LHCN-M2 (cell line): ENCODE measurements at regions not wholly inside any gene's neighbourhood (a gene's known extent, or its start where the extent isn't known, plus 50 kb on each side); places are given as distances from the start of the nearest gene placed in this dataset.

Experiments used
- DNase-seq: peaks from one replicate; pipeline ENCODE4 v3.0.0-alpha.2; 2012; ENCODE audit warnings: low read depth

DNA sequence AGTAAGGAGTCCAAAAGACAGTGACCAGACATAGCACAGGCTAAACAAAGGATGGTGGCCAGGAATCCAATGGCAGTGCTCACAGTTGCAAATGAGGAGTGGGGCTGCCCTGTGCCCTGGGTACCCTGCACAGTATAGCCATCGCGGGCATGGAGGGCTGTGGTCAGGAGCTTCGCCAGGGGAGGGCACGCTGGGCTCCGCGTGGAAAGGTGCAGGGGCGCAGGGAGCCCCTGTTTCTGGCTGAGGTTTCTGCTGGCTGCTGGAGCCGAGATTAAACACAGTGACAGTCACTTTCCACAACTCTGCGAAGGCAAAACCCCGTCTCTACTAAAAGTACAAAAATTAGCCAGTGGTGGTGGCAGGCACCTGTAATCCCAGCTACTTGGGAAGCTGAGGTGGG lies 194.7 kb downstream of the GALR1 start:
- no peak for DNase-seq

DNA sequence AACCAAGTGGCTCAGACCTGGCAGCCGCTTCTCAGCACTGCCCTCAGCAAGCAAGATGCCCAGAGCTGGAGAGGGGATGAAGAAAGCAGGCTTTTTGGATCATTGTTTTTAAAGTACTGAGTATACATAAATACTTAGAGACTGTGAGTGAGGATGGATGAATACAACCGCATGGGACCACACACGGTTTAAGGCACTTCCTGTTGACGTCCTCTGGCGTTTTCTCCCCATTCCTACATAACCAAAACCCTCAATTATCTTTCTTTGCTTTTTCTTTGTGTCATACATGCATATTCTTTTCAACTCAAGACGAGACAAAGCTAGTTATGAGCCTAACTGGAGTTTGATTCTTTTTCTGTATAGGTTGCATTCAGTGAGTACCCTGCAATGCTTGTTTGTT lies 198.4 kb downstream of the GALR1 start:
- DNase-seq: no peak

DNA sequence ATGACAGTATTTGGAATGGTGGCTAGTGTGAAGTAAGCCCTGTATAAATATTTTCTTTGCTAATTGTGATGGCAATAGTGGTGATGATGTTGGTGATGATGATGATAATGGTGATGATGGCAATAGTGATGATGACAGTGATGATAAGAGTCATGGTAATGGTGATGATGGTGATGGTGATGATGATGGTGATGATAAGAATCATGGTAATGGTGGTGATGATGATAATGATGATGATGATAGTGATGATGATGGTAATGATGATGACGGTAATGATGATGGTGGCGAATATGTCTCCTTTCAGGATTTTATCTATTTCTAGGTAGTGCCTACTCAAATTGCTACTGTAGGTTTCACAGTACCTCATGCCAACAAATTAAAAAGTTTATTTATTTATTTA lies 205.4 kb downstream of the GALR1 start:
- DNase-seq: no peak

DNA sequence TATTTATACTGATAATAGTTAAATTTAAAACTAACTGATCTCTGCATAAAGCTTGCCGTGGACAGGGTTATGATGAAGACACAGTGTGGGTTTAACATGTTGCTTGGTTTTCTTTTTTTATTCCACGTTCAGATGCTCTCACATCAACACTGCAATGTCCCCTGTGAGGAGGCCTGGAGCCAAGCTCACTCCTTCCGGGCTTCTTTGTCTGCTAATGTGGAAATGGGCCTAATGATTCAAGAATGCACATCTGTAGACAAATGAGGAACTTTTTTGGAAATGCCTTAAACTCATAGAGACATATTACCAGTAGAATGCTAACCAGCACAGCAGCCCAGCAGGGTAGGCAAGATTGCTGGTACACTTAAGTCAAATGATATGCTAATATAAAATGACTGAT lies 208.0 kb downstream of the GALR1 start:
- DNase-seq: no peak

DNA sequence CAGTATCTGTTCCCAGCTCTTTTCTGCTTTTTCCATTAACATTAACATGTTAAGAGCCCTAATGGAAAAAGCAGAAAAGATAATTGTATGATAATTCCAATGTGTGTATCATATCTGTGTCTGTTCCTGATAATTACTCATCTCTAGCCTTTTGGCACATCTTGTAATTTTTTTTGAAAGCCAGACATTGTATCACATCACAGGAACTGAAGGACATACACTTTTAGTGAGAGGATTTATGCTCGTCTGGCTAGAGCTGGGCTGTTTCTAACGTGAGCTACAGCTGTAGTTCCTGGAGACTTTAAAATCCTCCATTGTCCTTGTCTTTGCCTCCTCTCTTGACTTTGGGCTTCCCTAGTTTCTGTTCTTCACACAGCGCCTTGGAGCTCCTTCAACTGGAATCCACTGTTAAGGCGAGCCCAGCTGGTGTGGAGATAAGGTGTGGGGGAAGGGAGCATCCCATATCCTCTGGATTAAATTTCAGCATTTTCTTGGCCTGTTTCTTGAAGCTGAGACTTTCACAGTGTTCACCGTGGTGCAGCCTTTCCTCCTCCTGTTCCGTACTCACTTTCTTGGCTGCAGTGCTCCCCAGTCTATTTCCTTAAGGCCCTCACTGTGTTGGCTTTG lies 211.5 kb downstream of the GALR1 start:
- no peak for DNase-seq

DNA sequence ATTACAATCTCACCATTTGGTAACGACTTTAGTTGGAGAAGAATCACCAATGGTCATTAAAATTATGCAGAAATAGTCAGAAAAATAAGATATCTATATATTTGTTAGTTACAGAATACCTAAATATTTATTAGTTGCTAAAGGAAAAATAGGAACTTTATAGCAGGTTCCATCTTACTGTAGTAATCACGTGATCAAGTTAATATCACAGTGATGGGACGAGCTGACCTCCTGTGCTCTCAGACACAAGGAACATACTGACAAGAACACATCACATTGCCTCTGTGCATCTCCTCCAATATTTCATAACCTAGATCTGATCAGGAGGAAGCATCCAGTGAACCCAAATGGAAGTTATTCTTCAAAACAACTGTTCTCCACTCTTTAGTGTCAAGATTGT lies 215.3 kb downstream of the GALR1 start:
- no peak for DNase-seq

DNA sequence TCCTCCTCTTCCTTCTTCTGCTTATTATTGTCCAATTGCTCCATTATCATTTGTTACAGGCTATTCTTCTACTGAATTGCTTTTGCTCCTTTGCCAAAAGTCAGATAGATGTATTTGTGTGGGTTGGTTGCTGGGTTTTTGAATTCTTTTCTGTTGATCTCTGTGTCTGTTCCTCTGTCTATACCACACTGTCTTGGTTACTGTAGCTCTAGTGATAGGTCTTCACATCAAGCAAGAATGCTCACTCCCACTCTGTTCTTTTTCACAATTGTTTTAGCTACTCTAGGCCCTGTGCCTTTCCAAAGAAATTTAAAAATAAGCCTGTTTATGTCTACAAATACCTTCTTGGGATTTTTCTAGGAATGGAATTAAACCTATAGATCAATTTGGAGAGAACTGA lies 217.2 kb downstream of the GALR1 start:
- no peak for DNase-seq

DNA sequence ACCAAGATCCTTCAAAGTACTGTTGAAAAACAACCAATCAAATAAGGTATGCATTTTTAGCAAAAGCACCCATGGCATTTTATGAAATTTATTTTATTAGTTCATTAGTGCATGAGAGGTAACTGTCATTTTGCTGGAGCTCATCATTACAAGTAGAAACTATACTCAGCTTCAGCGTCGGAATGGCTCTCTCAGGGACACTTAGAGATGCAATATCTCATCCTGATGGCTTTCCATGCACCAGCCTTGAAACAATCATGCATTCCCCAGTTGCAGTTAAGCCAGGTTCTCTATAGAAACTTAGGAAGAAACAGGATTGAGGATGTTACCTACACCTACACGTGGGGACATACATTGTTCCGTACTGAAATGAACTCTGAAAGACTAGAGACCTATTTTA lies 219.5 kb downstream of the GALR1 start:
- DNase-seq: no peak

DNA sequence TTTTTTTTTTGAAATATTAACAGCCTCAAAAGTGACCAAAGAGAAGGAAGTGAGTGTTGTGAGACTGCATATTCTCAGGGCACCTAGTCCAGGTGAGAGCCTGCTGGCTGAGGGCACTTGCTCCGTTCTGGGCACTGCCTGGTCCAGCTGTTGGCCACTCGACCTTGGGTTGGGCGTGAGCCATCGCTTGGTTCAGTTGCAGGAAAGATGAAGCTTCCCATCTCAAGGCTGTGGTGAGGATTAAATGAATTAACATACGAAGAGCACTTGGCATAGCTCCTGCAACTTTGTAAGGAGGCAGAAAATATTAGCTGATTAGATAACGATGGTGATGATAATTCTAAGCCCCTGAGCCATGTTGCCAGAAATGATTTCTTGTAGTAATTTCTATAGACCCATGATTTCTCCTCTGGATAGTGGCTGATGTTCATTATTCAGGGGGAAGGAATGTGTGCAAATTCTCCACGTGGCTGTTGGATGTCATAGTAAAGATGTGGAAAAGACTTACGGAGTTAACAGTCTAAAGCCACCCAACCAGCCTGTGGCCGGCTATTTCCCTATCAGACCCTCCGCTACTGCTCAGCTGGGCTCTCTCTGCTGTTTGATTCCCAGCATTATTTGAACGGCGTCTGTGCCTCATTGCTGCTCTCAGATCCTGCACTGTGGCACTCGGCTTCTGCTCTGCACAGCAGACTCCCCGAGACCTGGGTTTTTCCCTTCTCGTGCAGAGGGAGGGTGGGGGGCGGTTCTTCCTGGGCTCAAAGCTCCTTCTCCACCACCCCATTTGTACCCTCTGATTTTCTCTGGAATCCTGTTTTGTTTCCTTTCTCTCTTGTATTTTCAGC lies 221.1 kb downstream of the GALR1 start:
- no peak for DNase-seq

DNA sequence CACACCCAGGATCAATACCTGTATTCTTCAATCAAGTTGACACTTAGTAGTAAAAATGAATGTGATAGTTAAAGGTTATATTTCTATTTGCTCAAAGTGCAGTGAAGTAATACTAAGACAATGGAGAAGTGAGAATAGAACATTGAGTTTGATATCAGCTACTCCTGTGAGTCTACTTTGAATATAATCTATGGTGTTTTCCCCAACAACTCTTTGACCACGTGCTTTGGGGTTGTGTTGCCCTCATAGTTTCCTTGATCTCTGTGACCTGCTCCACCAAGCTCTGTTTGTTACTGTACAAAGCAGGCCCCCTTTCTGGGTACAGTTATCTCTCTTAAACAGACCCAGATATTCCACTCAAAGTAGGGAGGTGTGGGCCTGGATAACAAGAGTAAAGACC lies 222.9 kb downstream of the GALR1 start:
- DNase-seq: no peak

DNA sequence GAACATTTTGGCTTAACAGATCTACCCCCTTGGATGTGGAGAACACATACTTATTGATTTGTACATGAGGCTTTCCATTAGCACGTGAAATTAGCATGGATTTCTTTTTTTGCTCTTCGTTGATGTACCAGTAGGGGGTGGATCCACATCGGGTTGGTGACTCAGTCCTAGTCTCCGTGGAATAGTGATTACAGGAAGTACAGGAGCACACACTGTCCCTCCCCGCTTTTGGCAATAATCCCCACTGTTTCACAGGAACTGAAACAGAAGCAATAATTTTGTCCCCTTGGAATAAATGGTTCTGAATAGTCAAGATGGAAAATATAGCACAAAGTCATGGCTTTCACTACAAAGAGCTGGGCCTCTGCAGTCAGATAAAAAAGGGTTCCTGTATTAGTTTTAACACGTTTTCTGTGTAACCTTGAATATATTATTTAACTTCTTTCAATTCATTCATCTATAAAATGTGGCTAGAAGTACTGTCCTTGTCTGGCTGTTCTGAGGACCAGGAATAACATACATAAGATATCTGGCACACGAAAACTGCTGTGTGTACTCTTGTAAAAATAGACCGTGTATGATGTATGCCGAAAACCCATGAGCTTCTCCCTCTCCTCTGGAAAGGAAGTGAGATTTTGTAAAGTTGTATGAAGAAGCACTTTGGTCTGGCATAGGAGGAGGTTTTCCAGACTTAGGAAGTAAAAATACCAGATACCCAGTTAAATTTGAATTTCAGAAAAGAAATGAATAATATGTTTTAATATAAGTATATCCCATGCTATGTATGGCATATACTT lies 229.2 kb downstream of the GALR1 start:
- no peak for DNase-seq

DNA sequence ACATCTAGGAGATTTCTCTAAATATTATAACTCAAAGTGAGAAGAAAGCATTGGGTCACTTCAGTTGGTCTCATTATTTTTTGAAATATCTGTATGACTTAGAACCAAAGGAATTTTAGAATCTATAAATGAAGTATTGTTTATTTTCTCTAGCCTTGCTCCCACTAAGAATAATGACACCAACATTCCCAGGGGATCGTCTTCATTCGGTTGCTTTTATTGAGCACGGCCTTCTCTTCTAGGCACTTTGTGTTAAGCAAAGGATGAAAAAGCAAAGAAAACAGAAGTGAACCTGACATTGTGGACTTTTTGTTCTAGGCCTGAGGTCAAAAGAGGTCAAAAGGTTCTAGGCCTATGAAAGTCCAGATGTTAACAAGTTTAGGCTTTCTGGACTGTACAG lies 231.9 kb downstream of the GALR1 start:
- no peak for DNase-seq

DNA sequence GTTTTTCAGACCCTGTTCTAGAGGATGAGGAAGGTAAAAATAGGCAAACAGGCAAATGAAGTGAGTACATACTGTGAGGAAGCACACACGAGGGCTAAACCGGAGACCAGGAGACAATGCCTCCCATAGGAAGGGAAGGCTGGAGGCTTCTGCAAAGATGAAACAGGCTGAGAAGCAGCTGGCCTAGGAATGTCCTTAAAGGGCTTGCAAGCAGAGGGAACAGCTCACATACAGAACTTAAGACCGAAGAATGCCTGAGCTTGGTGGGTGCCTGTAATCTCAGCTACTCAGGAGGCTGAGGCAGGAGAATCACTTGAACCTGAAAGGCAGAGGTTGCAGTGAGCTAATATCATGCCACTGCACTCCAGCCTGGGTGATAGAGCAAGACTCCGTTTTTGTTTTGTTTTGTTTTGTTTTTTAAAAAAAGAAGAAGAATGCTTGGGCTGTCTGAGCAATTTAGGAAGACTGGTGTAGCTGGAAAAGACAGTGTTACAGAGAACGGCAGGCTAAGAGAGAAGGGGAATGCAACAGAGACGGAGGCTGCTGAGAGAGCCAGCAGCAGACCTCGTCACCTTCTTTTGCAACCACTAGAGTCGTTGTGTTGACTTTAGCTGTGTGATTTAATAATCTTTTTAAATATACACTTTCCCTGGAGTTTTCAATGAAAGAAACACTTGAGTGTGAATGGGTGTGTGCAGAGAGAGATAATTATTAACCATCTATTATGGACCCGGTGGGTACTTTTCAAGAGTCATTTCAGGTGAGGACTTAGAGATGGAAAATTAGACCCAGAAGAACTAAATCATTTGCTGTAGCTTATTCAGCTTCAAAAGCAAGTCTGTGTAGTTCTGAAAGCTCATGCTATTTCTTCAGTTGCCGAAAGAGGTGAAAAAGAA lies 232.8 kb downstream of the GALR1 start:
- no peak for DNase-seq

DNA sequence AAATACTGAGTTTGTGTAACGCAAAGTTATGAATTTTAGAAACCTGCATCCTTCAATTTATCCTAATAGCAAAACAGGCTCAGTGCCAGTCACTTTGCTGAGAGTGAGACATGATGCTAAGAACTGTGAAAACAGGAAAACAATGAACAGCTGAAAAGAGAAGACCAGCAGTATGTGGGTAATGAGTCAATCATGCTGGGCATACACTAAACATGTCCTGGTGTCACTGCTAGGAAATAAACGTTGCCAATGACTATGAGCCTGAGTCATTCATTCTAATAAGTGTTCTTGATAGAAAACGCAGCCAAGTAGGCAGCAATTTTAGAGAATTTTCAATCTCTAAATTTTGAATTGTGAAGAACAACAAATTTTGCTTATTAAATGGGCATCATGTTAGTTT lies 237.3 kb downstream of the GALR1 start:
- DNase-seq: peak; percentile 0

DNA sequence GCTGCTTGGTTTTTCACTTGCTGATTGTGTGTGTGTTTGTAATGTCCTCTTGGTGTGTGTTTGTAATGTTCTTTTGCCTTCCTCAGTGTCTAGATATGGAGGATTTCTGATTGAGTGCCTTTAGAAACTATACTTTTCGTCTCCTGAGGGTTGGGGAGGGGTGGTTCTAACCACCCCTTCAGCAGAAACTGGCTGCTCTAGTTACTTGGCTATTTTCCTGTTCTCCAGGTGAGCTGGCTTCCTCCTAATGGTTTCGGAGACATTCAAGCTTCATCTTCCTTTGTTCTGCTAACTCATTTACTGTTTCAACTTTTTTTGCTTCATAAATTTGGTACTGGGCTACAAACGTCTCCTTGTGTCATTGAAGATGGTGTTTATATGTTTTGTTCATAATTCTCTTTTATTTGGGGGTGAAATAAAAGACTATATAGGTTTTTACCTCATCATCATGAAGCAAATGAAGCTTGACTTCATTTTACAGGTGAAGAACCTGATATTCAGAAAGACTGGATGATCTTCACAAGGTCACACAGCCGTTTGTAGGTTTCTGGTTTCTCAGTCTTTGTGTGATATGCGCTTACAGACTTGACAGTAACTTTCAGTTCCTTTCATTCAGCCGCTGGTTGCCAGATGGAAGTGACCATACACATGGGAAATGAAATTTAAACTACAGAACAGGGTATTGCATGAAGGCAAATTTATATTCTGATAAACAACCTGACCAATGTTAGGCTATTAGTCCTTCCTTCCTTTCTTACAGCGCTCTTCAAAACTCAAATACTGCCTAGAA lies 238.5 kb downstream of the GALR1 start:
- no peak for DNase-seq

DNA sequence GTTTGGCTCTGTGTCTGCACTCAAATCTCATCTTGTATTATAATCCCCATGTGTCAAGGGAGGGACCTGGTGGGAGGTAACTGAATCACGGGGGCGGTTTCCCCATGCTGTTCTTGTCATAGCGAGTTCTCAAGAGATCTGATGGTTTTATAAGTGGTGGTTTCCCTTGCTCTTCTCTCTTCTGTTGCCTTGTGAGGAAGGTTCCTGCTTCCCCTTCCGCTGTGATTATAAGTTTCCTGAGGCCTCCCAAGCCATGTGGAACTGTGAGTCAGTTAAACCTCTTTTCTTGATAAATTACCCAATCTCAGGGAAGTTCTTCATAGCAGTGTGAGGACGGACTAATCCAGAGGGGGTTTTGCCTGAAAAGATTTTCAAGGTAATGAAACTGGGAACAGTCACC lies 245.4 kb downstream of the GALR1 start:
- DNase-seq: no peak

DNA sequence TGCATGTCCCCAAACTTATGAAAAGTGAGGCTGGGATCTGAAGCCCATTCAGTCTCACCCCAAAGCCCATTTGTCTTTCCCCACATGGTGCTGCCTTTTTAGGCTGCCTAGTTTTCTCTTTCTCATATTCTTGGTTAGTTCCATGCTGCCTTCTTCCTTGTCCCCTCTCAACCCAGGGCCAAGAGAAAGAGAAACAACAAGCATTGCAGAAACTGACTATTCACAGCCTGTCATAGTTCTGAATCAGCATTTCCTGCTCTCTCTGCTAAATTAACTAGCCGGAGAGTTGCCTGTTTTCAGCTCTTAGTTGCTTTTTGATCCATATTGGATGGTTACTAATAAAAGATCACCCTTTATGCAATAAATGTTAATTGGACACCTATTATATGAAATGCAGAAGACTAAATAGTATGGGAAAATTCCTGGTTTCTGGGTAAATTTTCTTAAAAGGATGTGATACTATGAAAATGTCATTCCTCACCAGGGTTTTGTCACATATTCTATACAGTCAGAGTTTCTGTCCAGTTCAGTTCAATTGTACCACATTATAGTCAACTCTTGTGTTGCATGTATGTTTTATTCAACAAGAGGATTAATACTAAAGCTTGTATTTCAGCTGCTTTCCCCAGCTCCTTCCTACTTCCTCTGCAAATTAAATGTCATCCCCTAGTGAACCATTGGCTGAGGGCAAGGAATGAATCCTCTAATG lies 246.5 kb downstream of the GALR1 start:
- DNase-seq: no peak

DNA sequence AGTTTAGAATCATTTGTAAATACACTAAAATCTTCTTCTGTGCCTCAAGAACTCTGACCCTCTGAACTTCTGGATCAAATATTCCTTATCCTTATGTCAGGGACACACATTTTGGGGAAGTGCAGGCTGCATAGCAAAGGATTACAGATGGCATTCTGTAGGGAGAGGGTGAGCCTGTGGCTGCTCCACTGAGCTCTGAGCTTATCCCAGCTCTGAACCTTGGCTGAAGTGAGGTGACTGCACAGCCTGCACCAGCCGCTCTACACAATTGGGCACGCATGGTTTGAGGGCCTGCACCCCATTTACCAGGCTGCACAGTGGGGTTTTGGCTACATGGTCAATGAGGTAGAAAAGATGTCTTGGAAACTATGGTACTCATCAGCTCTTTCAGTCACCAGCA lies 251.6 kb downstream of the GALR1 start:
- DNase-seq: no peak

DNA sequence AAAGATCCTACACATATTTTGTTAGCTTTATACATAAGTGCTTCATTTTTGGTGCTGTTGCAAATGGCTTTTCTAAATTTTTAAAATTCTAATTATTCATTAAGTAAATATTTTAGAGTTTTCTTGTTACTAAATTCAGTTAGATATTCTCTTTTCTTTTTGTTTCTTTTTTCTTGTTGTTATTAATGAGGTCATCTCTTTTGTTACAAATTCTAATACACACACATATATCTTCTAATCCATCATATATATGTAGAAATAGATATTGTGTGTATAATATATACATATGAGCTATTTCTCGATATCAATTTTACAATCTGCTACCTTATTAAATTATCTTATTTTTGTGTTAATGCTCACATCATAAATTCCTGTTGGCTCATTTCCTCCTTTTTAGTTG lies 255.9 kb downstream of the GALR1 start:
- DNase-seq: no peak

DNA sequence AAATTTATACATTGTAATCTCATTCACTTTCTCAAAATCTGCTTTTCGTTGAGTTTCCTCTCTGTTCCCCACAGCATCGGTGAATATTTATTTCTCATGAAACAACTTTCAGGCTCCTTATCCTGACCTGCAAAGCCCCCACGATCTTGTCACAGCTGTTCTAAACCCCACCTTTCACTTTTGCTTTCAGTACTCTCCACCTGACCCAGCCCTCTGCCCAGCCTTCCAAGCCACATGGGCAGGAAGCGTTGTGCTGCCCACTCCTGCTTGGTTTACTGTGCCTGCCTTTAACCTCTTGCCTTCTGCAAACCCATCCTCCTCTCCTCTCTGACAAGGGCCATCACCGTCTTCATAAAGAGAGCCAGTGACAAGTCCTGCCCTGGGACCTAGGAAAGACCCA lies 262.5 kb downstream of the GALR1 start:
- DNase-seq: no peak
